ENCODE measurements at regions not wholly inside any gene's neighbourhood (a gene's known extent, or its start where the extent isn't known, plus 50 kb on each side); places are given as distances from the start of the nearest gene placed in this dataset.

- TF ChIP-seq CBFB (CRISPR knock-in tag; IDR thresholded peaks at IDR 0.05) = no peak
- no peak for TF ChIP-seq ZNF552 (CRISPR knock-in tag; IDR thresholded peaks at IDR 0.05; ENCODE audit: borderline replicate concordance)
- no peak for TF ChIP-seq USF2 (IDR thresholded peaks at IDR 0.05; ENCODE audit: low read depth, low read length)
- no peak for TF ChIP-seq USF2 (CRISPR knock-in tag; IDR thresholded peaks at IDR 0.05; ENCODE audit: borderline replicate concordance)
Observed at GRCh38 chr11:42201603-42202148, 742.2 kb upstream of the LRRC4C start.
